Urinary bladder (tissue), 4 donors: ENCODE measurements at regions not wholly inside any gene's neighbourhood (a gene's known extent, or its start where the extent isn't known, plus 50 kb on each side); places are given as distances from the start of the nearest gene placed in this dataset. TPM values are rescaled to one million over a fixed set of nuclear protein-coding genes. Genes with fewer than 3 reads are reported as not detected.
"Not testable (repeated sequence)": the region's sequence is repeated elsewhere in the genome, so short reads cannot be mapped to it uniquely, and the experiment has no call there.

Source experiments
- DNase-seq: peaks from one replicate; pipeline ENCODE4 v3.0.0-alpha.2; 2015; ENCODE audit errors: extremely low spot score
- H3K27ac ChIP-seq: one replicate; pipeline ENCODE4 v1.5.1; 2013; ENCODE audit warnings: low read depth, mild to moderate bottlenecking, moderate library complexity
- H3K36me3 ChIP-seq: one replicate; pipeline ENCODE4 v1.6.1; 2013; ENCODE audit warnings: mild to moderate bottlenecking, moderate library complexity; ENCODE audit not compliant: insufficient read depth
- H3K4me1 ChIP-seq: one replicate; pipeline ENCODE4 v1.6.1; 2013; ENCODE audit warnings: mild to moderate bottlenecking, moderate library complexity; ENCODE audit not compliant: insufficient read depth
- H3K4me3 ChIP-seq: one replicate; pipeline ENCODE4 v1.5.1; 2013; ENCODE audit warnings: low read depth, low read length
- WGBS: extraction: QIAGEN DNeasy Blood & Tissue Kit; methylation state at CpG from one replicate; pipeline ENCODE4 v1.1.7; 2013; 5-methylcytosine and 5-hydroxymethylcytosine counted together
- small RNA-seq: library from RNA; depleted of rRNA; stranded (forward); fragments of <200 nt; gene quantifications from one replicate; pipeline ENCODE3, GENCODE V24; 2014
- donor health status: healthy with polysubstance abuse.
- donor health status: healthy.

DNA sequence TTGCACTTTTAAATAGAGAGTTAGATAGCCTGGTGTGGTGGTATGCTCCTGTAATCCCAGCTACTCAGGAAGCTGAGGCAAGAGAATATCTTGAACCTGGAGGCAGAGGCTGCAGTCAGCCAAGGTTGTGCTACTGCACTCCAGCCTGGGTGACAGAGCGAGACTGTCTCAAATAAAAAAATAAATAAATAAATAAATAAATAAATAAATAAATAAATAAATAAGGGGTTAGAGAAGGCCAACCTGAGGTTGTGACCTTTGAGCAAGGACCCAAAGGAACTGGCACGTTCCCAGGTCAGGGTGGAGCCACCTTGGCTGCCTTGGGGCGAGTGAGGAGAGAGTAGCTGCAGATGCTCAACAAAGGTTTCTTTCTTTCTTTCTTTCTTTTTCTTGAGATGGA, 65.3 kb upstream of the TENM4 start:
- 83% methylated on average over 3 of the region's 3 CpGs for WGBS
- H3K36me3 ChIP-seq, result no peaks in the 10 kb centered on the region
- H3K4me3 ChIP-seq, result no peak overlapping the region
- no peak for DNase-seq
- no peak overlapping the region for H3K27ac ChIP-seq
- no peaks in the 10 kb centered on the region for H3K4me1 ChIP-seq

DNA sequence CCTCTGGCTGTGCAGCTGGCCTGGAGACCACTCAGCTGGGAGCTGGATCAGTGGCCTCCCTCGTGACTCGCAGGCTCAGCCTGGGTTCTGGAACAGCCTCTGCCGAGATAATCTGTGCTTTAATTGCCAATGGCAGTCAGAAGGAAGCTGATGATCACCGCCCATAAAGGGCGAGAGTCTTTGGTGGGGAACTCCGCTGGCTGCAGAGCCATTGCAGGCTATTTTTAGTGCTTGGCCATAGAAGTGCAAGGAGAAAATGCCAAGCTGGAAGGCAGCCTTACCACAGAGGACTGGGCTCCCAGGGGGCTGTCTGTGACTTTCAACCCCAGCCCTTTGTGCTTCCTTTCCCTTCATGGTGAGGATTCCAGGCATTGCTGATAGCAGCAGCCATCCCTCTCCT, 62.2 kb upstream of the TENM4 start:
- no peak overlapping the region for H3K27ac ChIP-seq
- 17% methylated on average over 6 of the region's 6 CpGs for WGBS
- no peaks in the 10 kb centered on the region for H3K36me3 ChIP-seq
- H3K4me1 ChIP-seq, result no peaks in the 10 kb centered on the region
- DNase-seq, result no peak
- H3K4me3 ChIP-seq, result no peak overlapping the region

DNA sequence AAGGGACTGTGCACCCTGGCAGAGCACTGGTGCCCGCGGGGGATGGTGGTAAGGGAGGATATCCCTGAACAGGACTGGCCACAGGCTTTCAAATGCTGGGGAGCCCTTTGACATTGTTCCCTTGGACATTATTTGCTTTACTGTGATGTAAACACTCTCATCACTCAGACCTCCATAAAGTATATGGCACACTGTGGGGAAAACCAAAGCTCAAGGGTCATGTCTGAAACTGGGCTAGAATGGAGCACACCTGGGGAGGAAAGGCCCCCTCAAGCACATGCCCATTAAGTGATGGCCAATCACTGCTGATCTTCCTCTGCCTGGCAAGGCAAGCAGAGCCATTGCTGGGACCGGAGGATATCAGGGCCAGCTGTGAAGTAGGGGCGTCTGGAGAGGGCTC, 60.9 kb upstream of the TENM4 start:
- WGBS, result 83% methylated on average over 4 of the region's 4 CpGs
- Histone ChIP-seq H3K4me1 (no peaks in the 10 kb centered on the region), H3K4me3 (no peak overlapping the region), H3K36me3 (no peaks in the 10 kb centered on the region), H3K27ac (no peak overlapping the region)
- no peak for DNase-seq

DNA sequence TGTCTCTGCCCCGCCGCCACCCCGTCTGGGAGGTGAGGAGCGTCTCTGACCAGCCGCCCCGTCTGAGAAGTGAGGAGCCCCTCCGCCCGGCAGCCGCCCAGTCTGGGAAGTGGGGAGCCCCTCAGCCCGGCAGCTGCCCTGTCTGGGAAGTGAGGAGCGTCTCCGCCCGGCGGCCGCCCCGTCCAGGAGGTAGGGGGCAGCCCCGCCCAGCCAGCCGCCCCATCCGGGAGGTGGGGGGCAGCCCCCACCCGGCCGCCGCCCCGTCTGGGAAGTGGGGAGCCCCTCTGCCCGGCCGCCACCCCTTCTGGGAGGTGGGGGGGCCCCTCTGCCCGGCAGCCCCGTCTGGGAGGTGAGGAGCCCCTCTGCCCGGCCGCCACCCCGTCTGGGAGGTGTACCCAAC, 59.1 kb upstream of the TENM4 start:
- WGBS, result 88% methylated on average over 30 of the region's 30 CpGs
- not testable (repeated sequence) for H3K36me3 ChIP-seq, H3K4me1 ChIP-seq, H3K4me3 ChIP-seq, DNase-seq, H3K27ac ChIP-seq

DNA sequence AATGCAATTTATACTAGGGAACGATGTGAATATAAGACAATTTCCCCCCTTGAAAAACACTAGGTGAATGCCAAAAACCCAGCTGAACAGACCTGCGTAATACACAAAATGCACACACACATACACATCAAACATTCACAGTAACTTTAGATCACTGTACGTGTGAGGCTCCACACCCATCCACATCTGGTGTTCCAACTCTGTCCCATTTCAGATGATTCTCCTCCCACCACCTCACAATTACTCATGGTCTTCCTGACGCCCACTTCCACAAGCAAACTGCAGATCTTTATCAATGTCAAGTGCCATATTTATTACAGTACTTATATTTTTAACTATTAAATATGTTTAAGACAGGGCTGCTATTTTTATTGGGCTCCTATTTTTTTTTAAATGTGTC, 57.8 kb upstream of the TENM4 start:
- no peak overlapping the region for H3K4me3 ChIP-seq
- no peaks in the 10 kb centered on the region for H3K36me3 ChIP-seq
- 60% methylated on average over 4 of the region's 4 CpGs for WGBS
- H3K4me1 ChIP-seq, result no peaks in the 10 kb centered on the region
- H3K27ac ChIP-seq, result no peak overlapping the region
- DNase-seq, result no peak

DNA sequence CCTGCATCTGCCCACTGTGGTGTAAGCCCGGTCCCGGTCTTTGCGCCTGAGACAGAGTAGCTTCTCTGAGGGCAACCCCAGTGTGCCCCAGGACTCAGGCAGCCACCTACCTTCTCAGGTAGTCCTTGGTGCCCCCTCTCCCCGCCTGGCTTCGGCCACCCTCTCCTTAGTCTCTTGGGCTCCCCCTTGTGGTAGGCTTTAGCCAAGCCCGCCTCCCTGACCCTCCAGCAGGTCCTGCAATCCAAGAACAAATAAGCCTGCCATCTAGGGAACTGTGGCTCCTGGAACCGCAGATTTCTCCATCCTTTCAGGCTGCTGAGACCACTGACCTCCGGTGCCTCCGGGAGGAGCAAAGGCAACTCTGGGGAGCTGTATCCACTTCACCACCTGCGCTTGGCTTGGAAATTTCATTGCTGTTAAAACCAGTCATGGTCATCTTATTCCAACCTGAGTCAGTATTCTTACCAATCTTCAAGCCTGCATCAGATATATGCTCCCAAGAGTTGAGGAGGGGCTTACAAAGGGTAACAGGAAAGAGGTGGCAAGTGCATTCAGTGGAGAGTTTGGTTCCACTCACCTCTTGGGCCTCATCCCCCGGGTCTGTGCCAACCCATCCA, 52.8 kb upstream of the TENM4 start:
- H3K36me3 ChIP-seq, result no peaks in the 10 kb centered on the region
- no peak overlapping the region for H3K4me3 ChIP-seq
- H3K4me1 ChIP-seq, result no peaks in the 10 kb centered on the region
- no peak overlapping the region for H3K27ac ChIP-seq
- DNase-seq, result no peak
- WGBS, result 30% methylated on average over 11 of the region's 11 CpGs

DNA sequence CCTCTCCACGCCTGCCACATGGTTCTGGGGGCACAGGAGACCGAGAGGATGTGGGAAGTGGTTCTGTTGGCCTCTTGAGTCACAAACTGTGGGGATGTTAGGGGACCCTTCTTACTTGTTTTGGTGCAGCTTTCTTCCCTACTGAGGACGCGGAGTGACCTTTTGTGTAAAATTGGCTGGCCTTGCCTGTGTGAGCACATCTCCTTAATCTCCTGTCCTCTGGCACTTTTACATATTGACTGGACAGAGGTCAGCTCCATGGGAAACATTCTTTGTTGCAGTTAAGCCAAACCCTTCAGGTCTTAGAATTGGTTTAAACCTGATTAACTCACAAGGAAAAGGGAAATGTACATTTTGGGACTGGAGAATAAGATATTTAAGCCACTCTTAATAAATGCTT, 51.2 kb upstream of the TENM4 start:
- Histone ChIP-seq H3K4me3 (no peak overlapping the region), H3K4me1 (no peaks in the 10 kb centered on the region), H3K27ac (no peak overlapping the region), H3K36me3 (no peaks in the 10 kb centered on the region)
- DNase-seq, result no peak
- 82% methylated on average over 4 of the region's 4 CpGs for WGBS

Small RNAs in the stretch of these regions (small RNA-seq; reads per million reads assigned to genes)
- gene AP002802.2, result not detected
- gene MIR4300, result not detected
- not detected for gene MTND4LP18
- not detected for gene RNU6-544P
